Nephron progenitor cell (in vitro differentiated cells): ENCODE measurements at regions not wholly inside any gene's neighbourhood (a gene's known extent, or its start where the extent isn't known, plus 50 kb on each side); places are given as distances from the start of the nearest gene placed in this dataset.

ENCODE experiments used
- DNase-seq: peaks from one replicate; pipeline ENCODE4 v3.0.0; 2021
- H3K27ac Mint-ChIP-seq: 2 replicates; pipeline ENCODE4 v1.8.0; 2021; ENCODE audit warnings: mild to moderate bottlenecking, moderate library complexity, mixed read lengths
- H3K27me3 Mint-ChIP-seq: 2 replicates; pipeline ENCODE4 v1.8.0; 2021; ENCODE audit warnings: mild to moderate bottlenecking, low read depth, mixed read lengths; ENCODE audit not compliant: poor library complexity
- H3K36me3 Mint-ChIP-seq: 2 replicates; pipeline ENCODE4 v1.8.0; 2021; ENCODE audit warnings: low read depth, mixed read lengths
- H3K4me1 Mint-ChIP-seq: 2 replicates; pipeline ENCODE4 v1.8.0; 2021; ENCODE audit warnings: mixed read lengths
- H3K4me3 Mint-ChIP-seq: 2 replicates; pipeline ENCODE4 v1.8.0; 2021; ENCODE audit warnings: mild to moderate bottlenecking, moderate library complexity, mixed read lengths
- H3K9me3 Mint-ChIP-seq: 2 replicates; pipeline ENCODE4 v1.8.0; 2021; ENCODE audit warnings: mild to moderate bottlenecking, moderate library complexity, mixed read lengths
- TF ChIP-seq, protein P1 (sequence below): fragments of 200-600 bp; sonication (generic); IDR thresholded peaks from 2 replicates; pipeline ENCODE4 v1.5.0; 2021; ENCODE audit warnings: antibody characterized with exemption

DNA sequence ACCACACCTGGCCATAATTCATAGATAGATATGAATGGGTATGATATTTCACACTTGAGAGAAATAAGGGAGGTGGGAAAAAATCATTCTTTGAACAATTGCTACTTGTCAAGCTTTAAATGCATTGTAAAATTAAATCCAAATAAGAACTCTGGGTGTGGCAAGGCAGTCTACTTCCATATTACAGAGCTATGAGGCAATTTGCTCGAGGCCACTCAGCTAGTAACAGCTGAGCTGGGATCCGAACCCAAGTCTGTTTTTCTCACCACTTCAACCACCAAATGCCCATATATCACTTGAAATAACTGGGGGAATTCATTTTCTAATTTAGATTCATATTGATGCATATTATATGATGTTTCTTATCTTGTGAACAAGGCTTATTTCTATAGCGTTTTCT, 482.2 kb upstream of the ADAMTS9 start:
- H3K27me3 Mint-ChIP-seq = peaks cover 7% of the 10 kb centered on the region
- H3K4me1 Mint-ChIP-seq = peaks cover 23% of the 10 kb centered on the region
- TF ChIP-seq, protein P1, sequence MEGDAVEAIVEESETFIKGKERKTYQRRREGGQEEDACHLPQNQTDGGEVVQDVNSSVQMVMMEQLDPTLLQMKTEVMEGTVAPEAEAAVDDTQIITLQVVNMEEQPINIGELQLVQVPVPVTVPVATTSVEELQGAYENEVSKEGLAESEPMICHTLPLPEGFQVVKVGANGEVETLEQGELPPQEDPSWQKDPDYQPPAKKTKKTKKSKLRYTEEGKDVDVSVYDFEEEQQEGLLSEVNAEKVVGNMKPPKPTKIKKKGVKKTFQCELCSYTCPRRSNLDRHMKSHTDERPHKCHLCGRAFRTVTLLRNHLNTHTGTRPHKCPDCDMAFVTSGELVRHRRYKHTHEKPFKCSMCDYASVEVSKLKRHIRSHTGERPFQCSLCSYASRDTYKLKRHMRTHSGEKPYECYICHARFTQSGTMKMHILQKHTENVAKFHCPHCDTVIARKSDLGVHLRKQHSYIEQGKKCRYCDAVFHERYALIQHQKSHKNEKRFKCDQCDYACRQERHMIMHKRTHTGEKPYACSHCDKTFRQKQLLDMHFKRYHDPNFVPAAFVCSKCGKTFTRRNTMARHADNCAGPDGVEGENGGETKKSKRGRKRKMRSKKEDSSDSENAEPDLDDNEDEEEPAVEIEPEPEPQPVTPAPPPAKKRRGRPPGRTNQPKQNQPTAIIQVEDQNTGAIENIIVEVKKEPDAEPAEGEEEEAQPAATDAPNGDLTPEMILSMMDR = no peak
- H3K9me3 Mint-ChIP-seq = no peaks in the 10 kb centered on the region
- DNase-seq = no peak
- H3K27ac Mint-ChIP-seq = no peak overlapping the region
- no peak overlapping the region for H3K4me3 Mint-ChIP-seq
- H3K36me3 Mint-ChIP-seq = no peaks in the 10 kb centered on the region

DNA sequence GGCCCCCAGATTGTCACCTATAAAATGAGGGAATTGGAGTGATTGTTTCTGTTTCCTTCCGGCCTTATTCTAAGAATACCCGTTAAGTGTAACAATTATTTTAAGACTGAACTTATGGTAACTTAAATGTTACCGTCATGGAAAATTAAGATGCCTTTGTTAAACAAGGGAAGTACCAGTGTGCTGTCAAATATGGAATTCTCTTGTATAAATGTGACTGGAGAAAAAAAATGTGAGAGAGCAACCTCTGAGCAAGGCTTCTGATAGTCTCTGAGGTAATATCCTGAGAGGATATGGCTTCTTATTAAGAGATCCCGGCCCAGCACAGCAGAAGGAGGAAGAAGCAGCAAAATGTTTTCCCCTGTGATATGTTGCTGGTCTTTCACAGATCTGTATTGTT, 480.7 kb upstream of the ADAMTS9 start:
- TF ChIP-seq, protein P1 = no peak
- Mint-ChIP-seq H3K4me3 (no peak overlapping the region), H3K9me3 (no peaks in the 10 kb centered on the region), H3K4me1 (peaks cover 23% of the 10 kb centered on the region), H3K27me3 (peaks cover 7% of the 10 kb centered on the region), H3K27ac (no peak overlapping the region), H3K36me3 (no peaks in the 10 kb centered on the region)
- DNase-seq = no peak

DNA sequence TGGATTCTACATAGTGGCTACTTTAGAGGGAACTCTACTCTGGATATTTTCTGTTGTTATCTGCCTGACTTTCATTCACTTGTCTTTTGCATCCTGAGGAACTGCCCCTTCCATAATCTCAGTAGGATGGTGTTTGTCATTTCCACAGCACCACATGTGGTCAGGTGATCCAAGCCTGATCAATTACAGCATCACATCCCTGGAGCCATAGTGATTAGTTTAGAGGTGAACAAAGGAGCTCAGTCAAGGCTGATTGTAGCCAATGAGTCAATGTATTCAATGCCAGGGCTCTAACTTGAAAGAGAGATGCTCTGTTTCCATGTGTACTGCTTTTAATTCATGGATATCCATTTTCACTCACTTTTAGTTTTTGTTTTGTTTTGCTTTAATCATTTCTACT, 478.7 kb upstream of the ADAMTS9 start:
- H3K4me3 Mint-ChIP-seq = no peak overlapping the region
- no peaks in the 10 kb centered on the region for H3K36me3 Mint-ChIP-seq
- no peak overlapping the region for H3K27ac Mint-ChIP-seq
- H3K27me3 Mint-ChIP-seq = peaks cover 7% of the 10 kb centered on the region
- TF ChIP-seq, protein P1 = no peak
- H3K4me1 Mint-ChIP-seq = peaks cover 23% of the 10 kb centered on the region
- DNase-seq = no peak
- no peaks in the 10 kb centered on the region for H3K9me3 Mint-ChIP-seq

DNA sequence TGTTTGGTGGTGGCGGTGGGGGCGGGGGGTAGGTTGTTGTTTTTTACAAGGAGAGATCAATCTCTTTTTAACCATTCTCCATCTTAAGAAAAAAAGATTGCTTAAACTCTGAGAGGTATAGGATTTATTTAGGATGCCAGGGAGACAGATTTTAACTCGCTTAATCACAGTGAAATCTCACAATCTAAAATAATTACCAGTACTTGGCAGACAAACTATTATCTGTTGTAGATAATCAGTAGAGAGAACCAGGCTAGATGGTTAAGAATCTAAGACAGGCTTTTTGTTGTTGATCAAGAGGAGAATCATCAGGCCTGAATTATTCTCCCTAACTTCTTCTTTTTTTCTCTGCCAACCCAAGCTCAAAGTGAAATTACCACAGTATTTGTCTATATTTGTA, 470.2 kb upstream of the ADAMTS9 start:
- H3K36me3 Mint-ChIP-seq = no peaks in the 10 kb centered on the region
- TF ChIP-seq, protein P1 = no peak
- H3K4me3 Mint-ChIP-seq = no peak overlapping the region
- peaks cover 3% of the 10 kb centered on the region for H3K27me3 Mint-ChIP-seq
- no peak for DNase-seq
- H3K9me3 Mint-ChIP-seq = peaks cover 12% of the 10 kb centered on the region
- no peaks in the 10 kb centered on the region for H3K4me1 Mint-ChIP-seq
- no peak overlapping the region for H3K27ac Mint-ChIP-seq

DNA sequence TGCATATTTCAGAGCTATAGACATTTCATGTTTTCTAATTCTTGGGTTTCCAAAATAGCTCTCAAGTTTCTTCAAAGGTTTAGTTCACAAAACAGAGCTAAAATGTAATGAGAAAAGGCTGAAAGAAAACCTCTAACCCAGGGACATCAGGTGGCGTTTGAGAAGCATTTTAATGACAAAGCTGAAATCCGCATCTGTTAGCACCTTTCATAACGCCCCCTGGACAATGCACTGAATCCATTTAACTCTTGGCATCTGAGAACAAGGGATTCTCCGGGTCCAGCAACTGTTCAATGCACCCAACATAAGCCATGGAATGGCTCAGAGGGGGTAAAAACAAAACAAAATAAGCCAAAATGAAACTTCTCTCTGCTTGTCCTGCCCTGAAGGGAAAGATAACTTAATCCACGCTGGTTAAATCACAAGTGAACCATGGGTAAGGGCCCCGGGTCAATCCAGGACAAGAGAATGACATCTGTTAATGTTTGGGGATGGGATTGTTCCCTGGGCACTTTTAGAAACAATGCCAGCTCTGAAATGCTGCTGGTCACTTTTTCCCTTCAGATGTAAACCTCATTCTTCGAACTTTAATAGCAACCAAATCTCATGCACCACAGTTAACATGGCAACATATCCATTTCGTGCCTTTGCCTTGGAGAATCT, 466.2 kb upstream of the ADAMTS9 start:
- no peak overlapping the region for H3K4me3 Mint-ChIP-seq
- TF ChIP-seq, protein P1 = no peak
- no peaks in the 10 kb centered on the region for H3K4me1 Mint-ChIP-seq
- no peaks in the 10 kb centered on the region for H3K9me3 Mint-ChIP-seq
- H3K36me3 Mint-ChIP-seq = no peaks in the 10 kb centered on the region
- no peaks in the 10 kb centered on the region for H3K27me3 Mint-ChIP-seq
- no peak overlapping the region for H3K27ac Mint-ChIP-seq
- DNase-seq = no peak

DNA sequence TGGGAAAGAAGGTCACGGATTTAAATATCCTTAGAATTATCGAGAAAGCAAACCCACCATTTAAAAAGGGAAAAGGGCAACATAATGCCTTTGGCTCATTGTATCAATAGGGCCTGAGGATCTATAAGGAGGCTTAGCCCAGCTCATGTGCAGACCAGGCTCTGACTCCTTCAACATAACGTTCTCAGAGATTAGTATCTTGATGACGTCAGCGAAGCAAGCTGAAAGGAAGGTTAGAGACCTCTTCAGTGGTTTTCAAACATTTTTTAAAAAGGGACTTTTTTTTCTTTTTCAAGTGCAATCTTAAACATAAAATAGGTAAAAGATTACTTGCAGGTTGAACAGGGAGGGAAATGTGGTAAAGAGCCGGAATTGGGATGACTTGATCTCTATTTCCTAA, 463.9 kb upstream of the ADAMTS9 start:
- Mint-ChIP-seq H3K27me3 (no peaks in the 10 kb centered on the region), H3K27ac (peak overlapping the region; percentile 29), H3K36me3 (no peaks in the 10 kb centered on the region), H3K4me3 (no peak overlapping the region), H3K9me3 (no peaks in the 10 kb centered on the region), H3K4me1 (no peaks in the 10 kb centered on the region)
- no peak for DNase-seq
- TF ChIP-seq, protein P1 = no peak
